ENCODE measurements at regions not wholly inside any gene's neighbourhood (a gene's known extent, or its start where the extent isn't known, plus 50 kb on each side); places are given as distances from the start of the nearest gene placed in this dataset.

GRCh38 chr14:49451938-49452337 lies 134.2 kb downstream of the RPS29 start:
- H3K27me3 Mint-ChIP-seq: peaks cover 37% of the 10 kb centered on the region
- H3K4me3 ChIP-seq (ENCODE audit: control extremely low read depth in 1 of 5, extremely low read depth in 1 of 5, insufficient read depth in 1 of 5, low read depth in 2 of 5, low read length in 4 of 5): no peak overlapping the region
- H3K27ac Mint-ChIP-seq: no peak overlapping the region
- DNase-seq: no peak
- H3K36me3 ChIP-seq (replicated peaks in 1 of 2; ENCODE audit: control extremely low read depth in 1 of 2, control insufficient read depth in 1 of 2, extremely low read depth in 1 of 2, insufficient read depth in 2 of 2, low read length in 1 of 2): no peaks in the 10 kb centered on the region
- no peak overlapping the region for H3K4me3 Mint-ChIP-seq
- H3K9ac ChIP-seq (ENCODE audit: low read length): no peak overlapping the region
- CTCF ChIA-PET: interaction anchor here (1.3 kb wide), 1 partner anchor 9 kb away, joined by 8 read pairs; no protein-coding TSS in a partner anchor
- H3K4me2 ChIP-seq (replicated peaks; ENCODE audit: low read depth, low read length, poor library complexity, severe bottlenecking): no peak overlapping the region
- H3K9me3 ChIP-seq (ENCODE audit: control extremely low read depth in 1 of 3, control insufficient read depth in 2 of 3, insufficient read depth in 1 of 3, low read length in 2 of 3): peaks cover 2 to 13% (median 7%) of the 10 kb centered on the region in 3 donors
- no peaks in the 10 kb centered on the region for H3K79me2 ChIP-seq (ENCODE audit: control insufficient read depth, insufficient read depth, low read length)
- TF ChIP-seq EZH2 (IDR thresholded peaks at IDR 0.05; ENCODE audit: borderline replicate concordance, insufficient read depth, low read depth, low read length, poor library complexity, severe bottlenecking): no peak
- TF ChIP-seq CTCF (IDR thresholded peaks at IDR 0.05): no peak
- no peak overlapping the region for H2AFZ ChIP-seq (ENCODE audit: insufficient read depth, low read depth, low read length, poor library complexity, severe bottlenecking)
- no peaks in the 10 kb centered on the region for H4K20me1 ChIP-seq (ENCODE audit: control insufficient read depth, insufficient read depth, low read length, poor library complexity, severe bottlenecking)
- POLR2A ChIA-PET: no interaction called here
- H3K4me1 Mint-ChIP-seq: no peaks in the 10 kb centered on the region
- no peak for ATAC-seq (ENCODE audit: low read depth)
- H3K4me1 ChIP-seq (ENCODE audit: control insufficient read depth in 2 of 2, insufficient read depth in 2 of 2, low read length in 2 of 2): no peaks in the 10 kb centered on the region
- intact Hi-C loops (cut with micrococcal nuclease): no loop called here
- peaks cover 0 to 5% (median 2%) of the 10 kb centered on the region in 4 experiments for H3K27me3 ChIP-seq (replicated peaks in 1 of 4; ENCODE audit: control extremely low read depth in 1 of 4, control insufficient read depth in 3 of 4, insufficient read depth in 4 of 4, low read length in 3 of 4)
- H3K27ac ChIP-seq (ENCODE audit: low read length in 2 of 2): no peak overlapping the region
- H3K9me3 Mint-ChIP-seq (ENCODE audit: insufficient read depth): peaks cover 5% of the 10 kb centered on the region
- 97% methylated on average over 7 of the region's 10 CpGs for WGBS (ENCODE audit: insufficient coverage)

- Mint-ChIP-seq H3K9me3 (ENCODE audit: insufficient read depth) (peaks cover 5% of the 10 kb centered on the region), H3K27ac (no peak overlapping the region), H3K4me3 (no peak overlapping the region), H3K27me3 (peaks cover 37% of the 10 kb centered on the region), H3K4me1 (no peaks in the 10 kb centered on the region)
- Histone ChIP-seq H3K9me3 (ENCODE audit: control extremely low read depth in 1 of 3, control insufficient read depth in 2 of 3, insufficient read depth in 1 of 3, low read length in 2 of 3) (peaks cover 2 to 13% (median 7%) of the 10 kb centered on the region in 3 donors), H3K4me3 (ENCODE audit: control extremely low read depth in 1 of 5, extremely low read depth in 1 of 5, insufficient read depth in 1 of 5, low read depth in 2 of 5, low read length in 4 of 5) (no peak overlapping the region), H3K36me3 (replicated peaks in 1 of 2; ENCODE audit: control extremely low read depth in 1 of 2, control insufficient read depth in 1 of 2, extremely low read depth in 1 of 2, insufficient read depth in 2 of 2, low read length in 1 of 2) (no peaks in the 10 kb centered on the region), H3K9ac (ENCODE audit: low read length) (no peak overlapping the region), H3K4me1 (ENCODE audit: control insufficient read depth in 2 of 2, insufficient read depth in 2 of 2, low read length in 2 of 2) (no peaks in the 10 kb centered on the region), H3K27me3 (replicated peaks in 1 of 4; ENCODE audit: control extremely low read depth in 1 of 4, control insufficient read depth in 3 of 4, insufficient read depth in 4 of 4, low read length in 3 of 4) (peaks cover 0 to 5% (median 2%) of the 10 kb centered on the region in 4 experiments), H3K4me2 (replicated peaks; ENCODE audit: low read depth, low read length, poor library complexity, severe bottlenecking) (no peak overlapping the region), H3K27ac (ENCODE audit: low read length in 2 of 2) (no peak overlapping the region), H3K79me2 (ENCODE audit: control insufficient read depth, insufficient read depth, low read length) (no peaks in the 10 kb centered on the region), H4K20me1 (ENCODE audit: control insufficient read depth, insufficient read depth, low read length, poor library complexity, severe bottlenecking) (no peaks in the 10 kb centered on the region), H2AFZ (ENCODE audit: insufficient read depth, low read depth, low read length, poor library complexity, severe bottlenecking) (no peak overlapping the region)
- DNase-seq (no peak), ATAC-seq (ENCODE audit: low read depth) (no peak)
- POLR2A ChIA-PET: no interaction called here
- 100% methylated on average over 1 of the region's 2 CpGs for WGBS (ENCODE audit: insufficient coverage)
- intact Hi-C loops (cut with micrococcal nuclease): no loop called here
- CTCF ChIA-PET: no interaction called here
- TF ChIP-seq EZH2 (IDR thresholded peaks at IDR 0.05; ENCODE audit: borderline replicate concordance, insufficient read depth, low read depth, low read length, poor library complexity, severe bottlenecking) (no peak), CTCF (IDR thresholded peaks at IDR 0.05) (no peak)
Measured at GRCh38 chr14:49449749-49450148, 136.4 kb downstream of the RPS29 start.
